Stimulated activated CD8-positive, alpha-beta memory T cell treated with anti-CD3 and anti-CD28 coated beads, Interleukin-7, amount 100 ng/mL, for 1 hour (primary cell): ENCODE measurements at regions not wholly inside any gene's neighbourhood (a gene's known extent, or its start where the extent isn't known, plus 50 kb on each side); places are given as distances from the start of the nearest gene placed in this dataset.

Source experiments
- DNase-seq, 2 donors: peaks; one replicate each; pipeline ENCODE4 v3.0.0-alpha.2; 2020; ENCODE audit warnings: low read depth in 2 of 2

DNA sequence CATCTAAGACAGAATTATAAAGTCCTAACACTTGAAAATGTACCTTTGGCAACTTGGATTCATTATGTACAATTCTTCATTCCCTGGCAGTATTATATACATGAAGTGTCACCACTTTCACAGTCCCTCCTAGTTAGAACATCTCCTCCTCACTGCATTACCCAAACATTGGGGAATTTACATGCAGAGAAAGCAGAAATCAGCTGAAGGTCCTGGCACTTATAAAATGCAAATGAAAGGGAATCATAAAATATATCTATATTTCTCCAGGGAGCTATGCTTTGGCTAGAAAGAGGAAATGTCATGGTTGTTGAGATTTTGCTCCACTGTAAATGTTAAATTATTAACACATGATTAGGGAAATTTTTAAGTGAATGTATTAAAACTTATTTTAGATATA, 835.6 kb upstream of the SLIT2 start:
- no peak for DNase-seq

DNA sequence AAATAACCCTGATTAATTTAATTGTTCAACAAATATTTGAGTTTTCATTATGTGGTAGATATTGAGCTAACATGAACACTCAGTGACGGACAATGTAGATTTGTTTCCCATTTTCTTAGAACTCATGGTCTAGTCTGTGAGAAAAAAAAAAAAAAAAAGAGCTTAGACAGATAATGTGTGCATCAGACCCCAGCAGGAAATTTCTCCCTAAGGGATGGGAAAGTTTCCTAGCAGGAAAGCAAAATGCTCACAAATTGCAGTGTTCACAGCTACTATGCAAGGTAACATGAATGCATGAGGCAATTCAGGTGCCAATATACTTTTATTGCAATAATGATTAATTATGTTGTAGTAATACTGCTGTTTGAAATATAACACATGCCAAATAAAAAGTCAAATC, 843.2 kb upstream of the SLIT2 start:
- DNase-seq: no peak

DNA sequence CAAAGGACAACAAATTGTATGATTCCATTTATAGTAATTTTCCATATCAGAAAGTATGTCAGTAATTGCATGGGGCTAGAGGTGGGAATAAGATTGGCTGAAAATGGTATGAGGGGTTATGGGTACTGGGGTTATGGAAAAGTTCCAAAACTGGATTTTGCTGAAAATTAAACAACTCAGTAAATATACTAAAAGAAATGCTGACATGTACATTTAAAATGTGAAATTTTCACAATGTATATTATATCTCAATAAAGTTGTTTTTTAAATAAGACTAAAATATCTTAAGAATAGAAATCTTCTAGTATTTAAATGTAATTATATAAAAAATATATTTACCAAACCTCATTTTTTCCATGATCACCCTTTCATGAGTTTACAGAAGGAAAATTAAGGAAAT, 844.9 kb upstream of the SLIT2 start:
- DNase-seq: no peak

- DNase-seq: no peak
Measured at GRCh38 chr4:19403786-19404370, 847.8 kb upstream of the SLIT2 start.

DNA sequence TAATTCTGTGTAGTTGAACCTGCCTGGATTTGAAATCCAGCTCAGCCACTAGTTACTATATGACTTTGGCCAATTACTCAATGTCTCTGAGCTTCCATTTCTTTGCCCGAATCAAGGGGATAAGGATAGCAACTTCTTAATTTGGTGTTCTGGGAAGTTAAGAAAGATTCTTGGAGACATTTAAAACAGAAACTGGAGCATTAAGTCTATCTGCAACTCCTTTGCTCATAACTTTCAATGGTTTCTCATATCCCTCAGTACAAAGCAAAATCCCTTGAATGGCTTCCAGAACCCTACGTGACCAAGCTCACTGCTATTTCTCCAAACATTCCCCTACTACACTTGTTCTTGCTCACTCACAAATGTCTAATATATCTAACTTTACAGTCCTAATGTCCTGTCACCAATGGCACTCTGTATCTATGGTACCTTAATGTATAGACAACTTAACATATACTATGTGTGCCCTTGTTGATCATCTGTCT, 849.1 kb upstream of the SLIT2 start:
- DNase-seq: no peak

DNA sequence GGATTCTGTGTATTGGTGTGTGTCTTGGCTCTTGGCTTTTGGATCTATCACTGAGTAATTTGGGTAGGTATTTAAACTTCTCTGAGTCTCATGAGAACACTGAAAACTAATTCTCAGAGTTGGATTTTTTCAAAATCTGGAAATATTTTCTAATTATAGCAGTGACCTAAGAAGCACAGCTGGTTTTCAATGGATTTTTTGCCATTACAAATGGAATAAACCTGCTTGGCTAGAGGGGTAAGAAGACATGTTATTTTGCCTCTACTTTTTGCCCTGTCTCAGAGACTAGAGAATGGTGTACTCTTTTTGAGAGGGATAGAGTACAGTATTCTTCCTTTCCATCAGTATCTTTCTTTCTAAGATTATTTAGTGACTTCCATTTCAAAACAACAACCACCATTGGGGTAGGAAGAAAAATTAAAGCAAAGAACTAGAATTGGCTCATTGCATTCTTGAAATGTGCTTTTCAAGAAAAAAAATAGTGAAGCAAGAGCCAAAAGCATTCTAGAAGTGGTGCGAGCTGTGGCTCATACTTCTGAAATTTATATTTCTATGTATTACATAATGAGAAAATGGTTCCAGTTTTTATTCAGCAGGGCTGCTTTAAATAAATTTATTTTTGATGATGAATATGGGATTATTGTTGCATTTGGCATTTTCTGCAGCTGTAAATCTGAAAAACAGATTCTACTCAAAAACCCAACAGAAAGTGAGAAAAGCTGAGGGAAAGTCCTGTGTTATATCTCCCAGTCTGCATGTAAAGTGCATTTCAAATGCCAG, 850.2 kb upstream of the SLIT2 start:
- DNase-seq: no peak

- DNase-seq: no peak
Measured at GRCh38 chr4:19400820-19401219, 850.9 kb upstream of the SLIT2 start.

- no peak for DNase-seq
Measured at GRCh38 chr4:19399001-19399400, 852.7 kb upstream of the SLIT2 start.

DNA sequence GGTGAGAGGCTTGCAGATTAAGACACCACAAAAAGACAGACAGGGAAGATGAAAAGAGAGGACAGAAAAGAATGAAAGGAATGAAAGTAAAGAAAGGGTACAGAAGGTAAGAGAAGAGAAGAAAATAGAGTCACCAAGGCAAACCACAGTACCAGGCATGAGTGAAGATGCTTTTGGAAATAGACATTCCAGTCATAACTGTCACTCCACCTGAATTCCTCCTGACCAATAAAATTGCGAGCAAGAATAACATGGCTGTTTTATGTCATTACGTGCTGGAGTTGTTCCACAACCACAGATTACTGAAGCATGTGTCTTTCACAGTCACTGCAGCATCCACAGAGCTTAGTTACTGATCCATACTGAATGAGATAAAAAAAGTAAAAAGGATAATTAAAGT, 864.9 kb upstream of the SLIT2 start:
- DNase-seq: no peak

DNA sequence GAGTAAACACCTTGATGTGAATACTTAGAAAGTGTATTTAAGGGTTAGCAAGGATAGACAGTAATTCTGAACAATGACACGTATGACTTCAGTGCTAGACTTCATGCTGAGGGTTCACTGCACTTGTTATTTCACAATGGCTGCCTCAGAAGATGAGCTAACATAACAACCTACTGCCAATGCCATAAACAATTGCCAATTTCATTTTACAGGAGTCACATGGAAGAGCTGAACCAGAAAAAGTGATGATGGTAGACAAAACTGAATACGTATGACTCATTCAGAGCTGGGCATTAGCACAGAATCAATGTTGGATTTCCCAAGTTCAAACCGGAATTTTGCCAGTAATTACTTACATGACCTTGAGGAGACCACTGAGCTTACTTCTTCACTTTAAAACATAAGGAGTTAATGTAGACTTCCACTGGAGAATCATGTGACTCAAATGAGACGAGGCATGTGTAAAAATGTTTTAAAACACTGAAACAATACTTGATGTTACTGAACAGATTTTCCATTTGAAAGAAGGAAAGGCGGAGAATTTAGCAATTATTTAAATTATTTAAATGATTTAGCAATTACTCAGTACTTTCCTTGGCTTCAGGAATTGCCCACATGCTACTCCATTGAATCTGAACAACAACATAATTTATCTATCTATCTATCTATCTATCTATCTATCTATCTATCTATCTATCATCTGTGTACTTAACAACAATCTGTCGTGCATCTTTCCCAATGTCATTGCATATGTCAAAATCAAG, 868.5 kb upstream of the SLIT2 start:
- no peak for DNase-seq

DNA sequence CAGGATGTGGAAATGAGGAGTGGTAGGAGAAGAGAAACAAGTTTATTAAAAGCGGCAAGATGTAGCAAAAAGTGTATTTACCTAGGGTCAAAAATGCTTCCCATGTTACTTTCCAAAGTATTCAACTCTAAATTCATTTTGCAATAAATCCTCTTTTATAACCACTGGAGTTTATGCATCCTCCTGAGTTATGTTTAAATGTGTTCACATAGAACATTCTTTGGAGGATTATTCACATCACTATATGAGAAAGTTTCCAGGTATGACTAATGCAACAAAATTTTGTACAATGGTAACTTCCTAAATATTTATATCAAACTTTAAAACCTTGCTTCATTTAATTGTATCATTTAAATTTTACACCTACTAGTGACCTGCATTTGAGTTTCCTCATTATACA, 870.6 kb upstream of the SLIT2 start:
- DNase-seq: no peak

- DNase-seq: no peak
Measured at GRCh38 chr4:19380600-19380999, 871.1 kb upstream of the SLIT2 start.

- no peak for DNase-seq
Measured at GRCh38 chr4:19379191-19379708, 872.5 kb upstream of the SLIT2 start.

- DNase-seq: no peak
Measured at GRCh38 chr4:19375931-19376330, 875.8 kb upstream of the SLIT2 start.

DNA sequence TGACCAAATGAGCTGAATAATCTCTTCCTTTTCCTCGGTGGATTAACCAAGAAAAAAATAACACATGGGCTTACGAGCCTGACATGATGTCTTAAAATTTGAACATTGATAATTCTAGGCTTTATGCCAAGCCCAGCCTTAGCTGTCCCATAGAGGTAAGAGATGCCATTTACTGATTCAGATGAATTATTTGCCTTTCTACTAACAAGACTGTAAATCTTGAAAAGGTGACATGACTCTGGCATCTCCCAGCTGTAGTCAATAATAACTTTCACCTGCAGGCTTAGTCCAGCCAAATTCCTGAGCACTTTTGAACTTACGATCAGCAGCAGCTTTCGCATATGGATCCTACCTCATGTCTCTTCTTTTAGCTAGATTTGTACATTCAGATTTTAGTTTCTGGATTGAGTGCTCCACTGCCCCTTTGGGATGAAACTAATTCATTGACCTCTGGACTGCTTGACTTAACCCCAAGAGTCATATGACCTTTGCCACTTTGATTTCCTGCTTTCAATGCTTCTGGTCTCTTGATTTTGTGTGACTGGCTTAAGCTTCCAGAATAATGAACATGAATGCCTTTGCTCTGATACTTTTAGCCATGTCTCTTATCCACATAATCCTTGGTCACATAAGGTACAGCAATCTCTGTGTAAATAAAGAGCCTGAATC, 876.4 kb upstream of the SLIT2 start:
- DNase-seq: no peak

DNA sequence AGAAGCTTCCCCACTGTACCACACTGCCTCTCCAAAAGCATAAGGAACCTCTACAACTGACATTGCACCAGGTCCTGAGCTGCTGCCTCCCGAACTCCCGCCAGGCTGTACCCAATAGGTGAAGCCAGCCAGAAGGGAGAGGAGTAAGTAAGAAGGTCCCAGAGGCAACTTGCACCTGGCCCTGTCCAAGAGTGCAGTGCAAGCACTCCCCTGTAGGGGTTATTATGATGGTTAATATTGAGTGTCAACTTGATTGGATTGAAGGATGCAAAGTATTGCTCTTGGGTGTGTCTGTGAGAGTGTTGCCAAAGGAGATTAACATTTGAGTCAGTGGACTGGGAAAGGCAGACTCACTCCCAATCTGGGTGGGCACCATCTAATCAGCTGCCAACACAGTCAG, 879.3 kb upstream of the SLIT2 start:
- no peak for DNase-seq

GRCh38 chr4:19368800-19369199, 882.9 kb upstream of the SLIT2 start:
- no peak for DNase-seq

DNA sequence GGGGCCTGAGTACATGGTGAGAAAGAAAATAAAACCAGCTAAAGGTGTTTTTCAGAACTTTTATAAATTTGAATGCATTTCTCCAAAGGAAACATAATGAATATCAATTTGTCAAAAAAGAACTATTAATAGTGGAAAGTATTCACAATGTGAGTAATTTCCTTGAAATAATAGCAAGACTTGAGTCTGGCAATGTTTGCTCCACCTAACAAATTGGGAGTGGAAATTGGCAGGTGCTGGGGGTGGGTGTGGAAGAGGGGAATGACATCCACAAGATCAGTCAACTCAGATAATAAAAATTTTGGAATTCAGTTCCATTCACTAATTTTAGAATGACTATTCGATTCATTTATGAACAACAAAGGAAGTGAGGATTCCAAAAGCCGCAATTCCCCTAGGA, 884.8 kb upstream of the SLIT2 start:
- no peak for DNase-seq

DNA sequence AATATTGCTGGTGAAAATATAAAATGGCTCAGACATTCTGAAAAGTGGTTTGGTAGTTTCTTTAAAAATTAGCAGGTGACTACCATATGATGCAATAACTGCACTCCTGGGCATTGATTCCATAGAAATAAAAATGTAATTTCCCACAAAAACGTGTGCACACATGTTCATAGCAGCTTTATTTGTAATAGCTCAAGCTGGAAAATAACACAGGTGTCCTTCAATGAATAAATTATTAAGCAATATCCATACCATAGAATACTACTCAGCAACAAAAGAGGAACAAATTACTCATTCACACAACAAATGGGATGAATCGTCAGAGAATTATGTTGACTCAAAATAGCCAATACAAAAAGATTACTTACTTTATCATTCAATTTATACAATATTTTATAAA, 893.7 kb upstream of the SLIT2 start:
- DNase-seq: no peak

GRCh38 chr4:19349416-19349815, 902.3 kb upstream of the SLIT2 start:
- DNase-seq: no peak

DNA sequence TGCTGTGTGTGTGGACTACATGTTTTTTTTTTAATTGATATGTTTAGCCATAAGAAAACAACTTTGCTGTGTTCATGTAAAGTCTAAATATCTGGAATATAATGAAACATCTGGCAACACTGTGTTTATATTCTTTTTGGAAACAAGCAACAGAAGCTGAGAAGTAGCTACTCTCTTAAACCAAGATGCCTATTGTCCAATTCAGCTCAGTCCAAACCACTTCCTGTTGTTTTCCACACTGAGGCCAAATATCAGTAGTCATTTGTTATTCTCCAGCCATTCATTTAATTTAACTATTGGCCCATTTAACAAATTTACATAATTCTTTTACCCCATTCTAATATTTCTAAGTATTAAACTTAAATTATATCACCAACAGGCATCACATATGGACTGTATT, 903.0 kb upstream of the SLIT2 start:
- DNase-seq: no peak

DNA sequence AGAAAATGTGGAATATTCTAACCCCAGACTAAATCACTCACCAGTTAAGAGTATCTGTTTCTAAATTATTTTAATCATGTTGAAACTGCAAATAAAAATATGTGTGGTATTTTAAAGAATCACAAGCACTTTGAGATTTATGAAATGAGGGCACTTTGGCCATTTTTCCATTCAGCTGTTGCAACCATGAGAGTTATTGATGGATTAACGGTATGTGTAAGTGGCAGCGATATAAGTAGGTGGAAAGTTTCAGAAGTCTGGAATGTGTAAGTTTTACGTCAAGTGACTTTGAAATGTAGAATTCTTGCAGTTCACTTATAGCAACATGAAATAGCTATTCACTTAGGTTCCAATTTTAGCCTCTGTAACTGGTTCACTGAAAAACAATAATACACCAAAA, 905.1 kb upstream of the SLIT2 start:
- no peak for DNase-seq
